GM23338 (cell line): ENCODE measurements at regions not wholly inside any gene's neighbourhood (a gene's known extent, or its start where the extent isn't known, plus 50 kb on each side); places are given as distances from the start of the nearest gene placed in this dataset.

Experiments
- ATAC-seq: fragments of 200-7000 bp; cut with Tn5 transposase; 3 replicates; pipeline ENCODE4 v1.9.1; 2020
- DNase-seq: peaks from one replicate; pipeline ENCODE4 v3.0.0-alpha.2; 2015; ENCODE audit warnings: low spot score
- H2AFZ ChIP-seq: fragments of 200-600 bp; sonication (generic); 2 replicates; pipeline ENCODE4 v1.8.0; 2016; ENCODE audit warnings: antibody characterized with exemption, mild to moderate bottlenecking, moderate library complexity
- H3F3A ChIP-seq: fragments of 200-600 bp; sonication (generic); replicated peaks from 2 replicates; pipeline ENCODE4 v1.8.0; 2017; ENCODE audit warnings: antibody characterized with exemption, mixed run types, low read depth
- H3K27ac ChIP-seq: fragments of 200-600 bp; sonication (generic); 2 replicates; pipeline ENCODE4 v1.6.1; 2016; ENCODE audit warnings: low read depth
- H3K27me3 ChIP-seq: fragments of 200-600 bp; sonication (generic); 2 replicates; pipeline ENCODE4 v1.8.0; 2016; ENCODE audit warnings: mild to moderate bottlenecking, mixed run types, moderate library complexity; ENCODE audit not compliant: insufficient read depth
- H3K36me3 ChIP-seq: fragments of 200-600 bp; sonication (generic); 2 replicates; pipeline ENCODE4 v1.8.0; 2016; ENCODE audit warnings: mild to moderate bottlenecking; ENCODE audit not compliant: insufficient read depth
- H3K4me1 ChIP-seq: fragments of 200-600 bp; sonication (generic); 2 replicates; pipeline ENCODE4 v1.8.0; 2016; ENCODE audit warnings: mild to moderate bottlenecking, moderate library complexity; ENCODE audit not compliant: insufficient read depth
- H3K4me2 ChIP-seq: fragments of 200-600 bp; sonication (generic); 2 replicates; pipeline ENCODE4 v1.7.1; 2017; ENCODE audit warnings: mixed run types
- H3K4me3 ChIP-seq: fragments of 200-600 bp; sonication (generic); 2 replicates; pipeline ENCODE4 v1.6.1; 2016; ENCODE audit warnings: mixed run types
- H3K79me2 ChIP-seq: fragments of 200-600 bp; sonication (generic); replicated peaks from 2 replicates; pipeline ENCODE4 v1.8.0; 2017; ENCODE audit warnings: mild to moderate bottlenecking; ENCODE audit not compliant: insufficient read depth
- H3K9me2 ChIP-seq: fragments of 200-600 bp; sonication (generic); 2 replicates; pipeline ENCODE4 v1.8.0; 2017; ENCODE audit not compliant: insufficient read depth
- H4K20me1 ChIP-seq: fragments of 200-600 bp; sonication (generic); replicated peaks from 2 replicates; pipeline ENCODE4 v1.8.0; 2017; ENCODE audit warnings: mild to moderate bottlenecking; ENCODE audit not compliant: insufficient read depth
- H3K27ac Mint-ChIP-seq: 2 replicates; pipeline ENCODE4 v1.8.0; 2020; ENCODE audit warnings: inconsistent platforms, mild to moderate bottlenecking, moderate library complexity, mixed read lengths
- H3K27me3 Mint-ChIP-seq: 3 replicates; pipeline ENCODE4 v1.8.0; 2022; ENCODE audit warnings: low read depth, mild to moderate bottlenecking, moderate library complexity, mixed read lengths, inconsistent platforms; ENCODE audit not compliant: insufficient read depth, poor library complexity
- H3K36me3 Mint-ChIP-seq: 3 replicates; pipeline ENCODE4 v1.8.0; 2021; ENCODE audit warnings: low read depth, mild to moderate bottlenecking, inconsistent platforms, moderate library complexity, mixed read lengths
- H3K4me1 Mint-ChIP-seq: 3 replicates; pipeline ENCODE4 v1.8.0; 2020; ENCODE audit warnings: mild to moderate bottlenecking, inconsistent platforms, mixed read lengths
- H3K4me3 Mint-ChIP-seq: 3 replicates; pipeline ENCODE4 v1.8.0; 2021; ENCODE audit warnings: moderate library complexity, mild to moderate bottlenecking, inconsistent platforms, mixed read lengths
- H3K9me3 Mint-ChIP-seq: 3 replicates; pipeline ENCODE4 v1.8.0; 2020; ENCODE audit warnings: moderate library complexity, mild to moderate bottlenecking, inconsistent platforms, mixed read lengths
- CREB1 ChIP-seq: fragments of 250-450 bp; sonication (Bioruptor Pico); IDR thresholded peaks from 2 replicates; pipeline ENCODE4 v1.5.0; 2020; ENCODE audit warnings: low read depth, mild to moderate bottlenecking, moderate library complexity
- CTCF ChIP-seq, 2 experiments: fragments of 200-600 bp in 1 of 2; sonication (generic) in 1 of 2; conservative IDR thresholded peaks; 2 replicates each; pipeline versions ENCODE4 v1.5.1 to v1.6.1; 2016 to 2017; ENCODE audit warnings: antibody characterized with exemption in 2 of 2, low read depth in 2 of 2, mild to moderate bottlenecking in 2 of 2, moderate library complexity in 1 of 2
- ETS1 ChIP-seq: IDR thresholded peaks from 2 replicates; pipeline ENCODE4 v1.6.1; 2016; ENCODE audit warnings: antibody characterized with exemption
- EZH2 ChIP-seq: fragments of 200-600 bp; sonication (generic); IDR thresholded peaks from one replicate; pipeline ENCODE4 v1.8.0; 2017; ENCODE audit warnings: antibody characterized with exemption, mild to moderate bottlenecking, low read depth; ENCODE audit not compliant: unreplicated experiment
- EZH2phosphoT487 ChIP-seq: fragments of 200-600 bp; sonication (generic); IDR thresholded peaks from one replicate; pipeline ENCODE4 v1.8.1; 2018; ENCODE audit warnings: antibody characterized with exemption; ENCODE audit not compliant: unreplicated experiment
- JUNB ChIP-seq: IDR thresholded peaks from one replicate; pipeline ENCODE4 v1.6.1; 2016; ENCODE audit warnings: antibody characterized with exemption; ENCODE audit not compliant: unreplicated experiment
- NANOG ChIP-seq: IDR thresholded peaks from 2 replicates; pipeline ENCODE4 v1.6.1; 2016; ENCODE audit warnings: antibody characterized with exemption, borderline replicate concordance
- POLR2AphosphoS5 ChIP-seq: IDR thresholded peaks from 2 replicates; pipeline ENCODE4 v1.6.1; 2016; ENCODE audit warnings: antibody characterized with exemption, low read depth
- REST ChIP-seq: IDR thresholded peaks from one replicate; pipeline ENCODE4 v1.6.1; 2018; ENCODE audit warnings: antibody characterized with exemption; ENCODE audit not compliant: unreplicated experiment
- STAT1 ChIP-seq: IDR thresholded peaks from one replicate; pipeline ENCODE4 v1.6.1; 2016; ENCODE audit warnings: antibody characterized with exemption; ENCODE audit not compliant: unreplicated experiment
- ZNF114 ChIP-seq: fragments of 250-450 bp; sonication (Bioruptor Pico); IDR thresholded peaks from 2 replicates; pipeline ENCODE4 v1.5.0; 2020; ENCODE audit warnings: mild to moderate bottlenecking, moderate library complexity
- ZNF331 ChIP-seq: fragments of 250-450 bp; sonication (Bioruptor Pico); IDR thresholded peaks from 2 replicates; pipeline ENCODE4 v1.5.0; 2020; ENCODE audit warnings: low read depth, mild to moderate bottlenecking, moderate library complexity
- ZNF462 ChIP-seq: fragments of 250-450 bp; sonication (Bioruptor Pico); IDR thresholded peaks from 2 replicates; pipeline ENCODE4 v1.5.0; 2020; ENCODE audit warnings: mild to moderate bottlenecking, moderate library complexity

GRCh38 chr12:90360300-90360699 lies 594.7 kb downstream of the CCER1 start:
- DNase-seq: no peak
- TF ChIP-seq ZNF114 (no peak), REST (no peak), POLR2AphosphoS5 (no peak), EZH2phosphoT487 (no peak), JUNB (no peak), NANOG (no peak), CREB1 (CRISPR knock-in tag) (no peak), ETS1 (no peak), STAT1 (no peak), ZNF462 (CRISPR knock-in tag) (no peak), ZNF331 (no peak), EZH2 (no peak), CTCF (conservative IDR thresholded peaks at IDR 0.05; ENCODE audit: low read depth in 2 of 2) (no peak)
- Mint-ChIP-seq H3K9me3 (no peaks in the 10 kb centered on the region), H3K36me3 (no peaks in the 10 kb centered on the region), H3K27me3 (peaks cover 1% of the 10 kb centered on the region), H3K4me3 (no peak overlapping the region), H3K4me1 (peaks cover 17% of the 10 kb centered on the region), H3K27ac (no peak overlapping the region; the same call in 1 of the 2 replicates)
- Histone ChIP-seq H3K27ac (no peak overlapping the region), H3K4me1 (peaks cover 18% of the 10 kb centered on the region), H3F3A (no peaks in the 10 kb centered on the region), H3K4me2 (no peak overlapping the region), H3K9me2 (no peaks in the 10 kb centered on the region; the same call in 1 of the 2 replicates), H2AFZ (no peak overlapping the region), H3K36me3 (no peaks in the 10 kb centered on the region), H3K4me3 (no peak overlapping the region), H3K79me2 (no peaks in the 10 kb centered on the region), H4K20me1 (no peaks in the 10 kb centered on the region), H3K27me3 (no peaks in the 10 kb centered on the region)
- no peak for ATAC-seq
